HCT116 (cell line): ENCODE measurements at regions not wholly inside any gene's neighbourhood (a gene's known extent, or its start where the extent isn't known, plus 50 kb on each side); places are given as distances from the start of the nearest gene placed in this dataset.

Experiments
- ATAC-seq: fragments of 200-7000 bp; cut with Tn5 transposase; 2 replicates; pipeline ENCODE4 v1.9.1; 2020; ENCODE audit warnings: mild to moderate bottlenecking, moderate library complexity
- BruUV-seq: library from RNA; stranded (reverse); fragments of 400-500 nt; replicated peaks from 2 replicates; lab custom pipeline; 2021; lab: Mats Ljungman, UMichigan
- CTCF ChIA-PET: fragments of 300-600 bp; sonication (Branson Sonifier 250); formaldehyde crosslinking; loops from one replicate; lab custom pipeline; 2021; ENCODE audit warnings: antibody characterized with exemption; lab: Charles Lee
- POLR2A ChIA-PET: fragments of 300-600, 350-600 bp; sonication (Branson Sonifier 250); formaldehyde crosslinking; loops from one replicate; lab custom pipeline; 2021; ENCODE audit warnings: antibody characterized with exemption; lab: Charles Lee
- RAD21 ChIA-PET, 2 experiments: fragments of 300-600 bp; sonication (Branson Sonifier 250); formaldehyde crosslinking; loops; one replicate each; lab custom pipeline; 2023; ENCODE audit warnings: low total read pairs in 2 of 2; ENCODE audit not compliant: uncharacterized antibody in 2 of 2, unreplicated experiment in 2 of 2, low non-redundant PET in 1 of 2; lab: Charles Lee
- DNase-seq: peaks from one replicate; pipeline ENCODE4 v3.0.0-alpha.2; 2010; ENCODE audit warnings: low read depth, low spot score
- H2AFZ ChIP-seq: fragments of 200-600 bp; shearing (Covaris generic), sonication (generic); 2 replicates; pipeline ENCODE4 v1.6.1; 2017; ENCODE audit warnings: low read depth, mixed run types, mixed read lengths, antibody characterized with exemption, low read length; ENCODE audit not compliant: poor library complexity, severe bottlenecking
- H3K27ac ChIP-seq: 2 replicates; pipeline ENCODE4 v1.5.1; 2012; ENCODE audit warnings: low read depth, low read length
- H3K27me3 ChIP-seq: fragments of 200-600 bp; sonication (generic); 2 replicates; pipeline ENCODE4 v1.6.1; 2016; ENCODE audit warnings: mixed run types, low read length, mixed read lengths; ENCODE audit not compliant: insufficient read depth
- H3K36me3 ChIP-seq, 2 experiments: fragments of 200-500 bp in 1 of 2; fragments of 200-600 bp in 1 of 2; sonication (Bioruptor generic) in 1 of 2; sonication (generic) in 1 of 2; 2 replicates each; pipeline versions ENCODE4 v1.5.1 to v1.6.1; 2014 to 2016; ENCODE audit warnings: low read length in 2 of 2, inconsistent platforms in 1 of 2, mixed read lengths in 1 of 2, mixed run types in 1 of 2; ENCODE audit not compliant: insufficient read depth in 2 of 2, control insufficient read depth in 1 of 2
- H3K4me1 ChIP-seq, 2 experiments: fragments of 200-600 bp in 1 of 2; sonication (generic) in 1 of 2; 2 replicates each; pipeline versions ENCODE4 v1.5.1 to v1.6.1; 2012 to 2017; ENCODE audit warnings: low read length in 2 of 2, inconsistent platforms in 1 of 2, mild to moderate bottlenecking in 1 of 2, mixed read lengths in 1 of 2, mixed run types in 1 of 2, moderate library complexity in 1 of 2; ENCODE audit not compliant: insufficient read depth in 2 of 2, control insufficient read depth in 1 of 2
- H3K4me2 ChIP-seq: fragments of 200-600 bp; sonication (generic); 2 replicates; pipeline ENCODE4 v1.6.1; 2017; ENCODE audit warnings: mixed run types, low read length, mixed read lengths
- H3K4me3 ChIP-seq, 2 experiments: fragments of 200-600 bp in 1 of 2; sonication (generic) in 1 of 2; replicated peaks in 1 of 2; 2 replicates each; pipeline ENCODE4 v1.5.1; 2011 to 2016; ENCODE audit warnings: low read length in 2 of 2, control low read depth in 1 of 2, low read depth in 1 of 2, mild to moderate bottlenecking in 1 of 2, mixed read lengths in 1 of 2, mixed run types in 1 of 2
- H3K79me2 ChIP-seq: fragments of 200-600 bp; sonication (generic); 2 replicates; pipeline ENCODE4 v1.6.1; 2017; ENCODE audit warnings: mild to moderate bottlenecking, mixed run types, low read length, moderate library complexity, mixed read lengths; ENCODE audit not compliant: insufficient read depth
- H3K9ac ChIP-seq: fragments of 200-600 bp; sonication (generic); 2 replicates; pipeline ENCODE4 v1.6.1; 2016; ENCODE audit warnings: low read length, mixed read lengths
- H3K9me2 ChIP-seq: fragments of 200-600 bp; sonication (generic), shearing (Covaris generic); 2 replicates; pipeline ENCODE4 v1.6.1; 2017; ENCODE audit warnings: mixed run types, mild to moderate bottlenecking, moderate library complexity; ENCODE audit not compliant: insufficient read depth
- H3K9me3 ChIP-seq, 2 experiments: fragments of 200-500 bp in 1 of 2; fragments of 200-600 bp in 1 of 2; sonication (Bioruptor generic) in 1 of 2; sonication (generic) in 1 of 2; 2 replicates each; pipeline ENCODE4 v1.6.1; 2014 to 2017; ENCODE audit warnings: low read length in 2 of 2, mixed read lengths in 2 of 2, inconsistent platforms in 1 of 2, low read depth in 1 of 2, mild to moderate bottlenecking in 1 of 2, mixed run types in 1 of 2, moderate library complexity in 1 of 2; ENCODE audit not compliant: control insufficient read depth in 1 of 2, insufficient read depth in 1 of 2
- H4K20me1 ChIP-seq: fragments of 200-600 bp; sonication (generic), shearing (Covaris generic); 2 replicates; pipeline ENCODE4 v1.6.1; 2017; ENCODE audit warnings: mixed run types, mild to moderate bottlenecking, moderate library complexity; ENCODE audit not compliant: insufficient read depth
- CBX3 ChIP-seq: IDR thresholded peaks from 2 replicates; pipeline ENCODE4 v1.6.1; 2012; ENCODE audit warnings: low read depth
- CTCF ChIP-seq, 3 experiments: fragments of 200-600 bp in 1 of 3; sonication (generic) in 1 of 3; IDR thresholded peaks in 2 of 3; conservative IDR thresholded peaks in 1 of 3; 2 replicates each; pipeline ENCODE4 v1.5.1; 2012 to 2017; ENCODE audit warnings: low read depth in 2 of 3, low read length in 2 of 3, antibody characterized with exemption in 1 of 3, borderline replicate concordance in 1 of 3, control low read depth in 1 of 3, mild to moderate bottlenecking in 1 of 3, mixed read lengths in 1 of 3, mixed run types in 1 of 3, moderate library complexity in 1 of 3; ENCODE audit not compliant: insufficient read depth in 1 of 3
- EZH2 ChIP-seq: fragments of 200-600 bp; sonication (generic); IDR thresholded peaks from 2 replicates; pipeline ENCODE4 v1.6.1; 2017; ENCODE audit warnings: antibody characterized with exemption, mixed run types
- EZH2phosphoT487 ChIP-seq: fragments of 200-600 bp; IDR thresholded peaks from 2 replicates; pipeline ENCODE4 v1.6.1; 2018; ENCODE audit warnings: antibody characterized with exemption, borderline replicate concordance
- JUND ChIP-seq: IDR thresholded peaks from 2 replicates; pipeline ENCODE4 v1.6.1; 2012
- SP1 ChIP-seq: IDR thresholded peaks from 2 replicates; pipeline ENCODE4 v1.6.1; 2012; ENCODE audit warnings: low read depth
- intact Hi-C: fragments of 100-400 bp; cut with micrococcal nuclease; formaldehyde crosslinking; loops from 2 replicates; pipeline ENCODE4 v1.10.0; 2022

DNA sequence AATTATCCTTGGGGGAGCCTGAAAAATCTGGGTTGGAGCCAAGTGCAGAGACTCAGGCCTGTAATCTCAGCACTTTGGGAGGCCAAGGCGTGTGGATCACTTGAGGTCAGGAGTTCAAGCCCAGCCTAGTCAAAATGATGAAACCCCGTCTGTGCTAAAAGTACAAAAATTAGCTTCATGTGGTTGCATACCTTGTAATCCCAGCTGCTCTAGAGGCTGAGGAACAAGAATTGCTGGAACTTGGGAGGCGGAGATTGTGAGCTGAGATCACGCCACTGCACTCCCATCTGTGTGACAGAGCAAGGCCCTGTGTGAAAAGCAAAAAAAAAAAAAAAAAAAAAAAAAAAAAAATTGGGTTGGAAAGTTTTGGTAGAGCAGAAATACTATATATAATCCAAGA is 1563.6 kb upstream of the PRMT6 start:
- no peaks in the 10 kb centered on the region for H3K4me1 ChIP-seq
- no peaks in the 10 kb centered on the region for H3K27me3 ChIP-seq
- ChIA-PET CTCF (no interaction called here), RAD21 (no interaction called here), POLR2A (no interaction called here)
- no peaks in the 10 kb centered on the region for H3K36me3 ChIP-seq
- no peak overlapping the region for H3K27ac ChIP-seq
- H3K9me3 ChIP-seq, result peaks cover 0 to 9% of the 10 kb centered on the region in 2 experiments; a peak in 2 of 4 replicates
- DNase-seq (no peak), ATAC-seq (no peak)
- H4K20me1 ChIP-seq, result no peaks in the 10 kb centered on the region
- no peak overlapping the region for H3K4me3 ChIP-seq
- H3K9ac ChIP-seq, result no peak overlapping the region
- H3K4me2 ChIP-seq, result no peak overlapping the region
- BruUV-seq, result no TSS peak
- H2AFZ ChIP-seq, result no peak overlapping the region
- no peaks in the 10 kb centered on the region for H3K79me2 ChIP-seq
- no peak for TF ChIP-seq JUND
- TF ChIP-seq CTCF (IDR thresholded peaks at IDR 0.05 in 2 of 3, conservative IDR thresholded peaks at IDR 0.05 in 1 of 3; ENCODE audit: borderline replicate concordance in 1 of 3, insufficient read depth in 1 of 3, low read depth in 2 of 3, low read length in 2 of 3), result no peak
- no peak for TF ChIP-seq SP1
- H3K9me2 ChIP-seq, result no peaks in the 10 kb centered on the region
- intact Hi-C loops, result no loop called here

- Histone ChIP-seq H3K4me3 (no peak overlapping the region), H3K4me2 (no peak overlapping the region)
Observed at GRCh38 chr1:105516068-105516467, 1540.4 kb upstream of the PRMT6 start.

More at GRCh38 chr1:105516068-105516467, 1540.4 kb upstream of the PRMT6 start:
- ChIA-PET RAD21 (no interaction called here), POLR2A (no interaction called here), CTCF (no interaction called here)
- DNase-seq, result no peak
- H3K9me2 ChIP-seq, result no peaks in the 10 kb centered on the region
- H3K9me3 ChIP-seq, result peaks cover 0 to 22% of the 10 kb centered on the region in 2 experiments; a peak in 3 of 4 replicates
- no peak overlapping the region for H2AFZ ChIP-seq
- TF ChIP-seq EZH2 (no peak), EZH2phosphoT487 (no peak), CBX3 (no peak)
- BruUV-seq, result no TSS peak
- H3K9ac ChIP-seq, result no peak overlapping the region
- no peaks in the 10 kb centered on the region for H3K36me3 ChIP-seq
- no peaks in the 10 kb centered on the region for H3K27me3 ChIP-seq
- no peak overlapping the region for H3K27ac ChIP-seq
- H3K79me2 ChIP-seq, result no peaks in the 10 kb centered on the region
- intact Hi-C loops, result no loop called here
- no peaks in the 10 kb centered on the region for H4K20me1 ChIP-seq
- ATAC-seq, result no peak
- no peaks in the 10 kb centered on the region for H3K4me1 ChIP-seq
